Pons (tissue), 1 donor: ENCODE measurements at regions not wholly inside any gene's neighbourhood (a gene's known extent, or its start where the extent isn't known, plus 50 kb on each side); places are given as distances from the start of the nearest gene placed in this dataset.
"Not testable (repeated sequence)": the region's sequence is repeated elsewhere in the genome, so short reads cannot be mapped to it uniquely, and the experiment has no call there.

ENCODE experiments used
- DNase-seq: peaks from one replicate; pipeline ENCODE4 v3.0.0-alpha.2; 2016; ENCODE audit warnings: low spot score

GRCh38 chr3:94406595-94406994 is 343.7 kb downstream of the NSUN3 start:
- no peak for DNase-seq

- not testable (repeated sequence) for DNase-seq
Measured at GRCh38 chr3:94412936-94413335, 350.1 kb downstream of the NSUN3 start.

- DNase-seq: no peak
Measured at GRCh38 chr3:94413336-94414108, 350.7 kb downstream of the NSUN3 start.

GRCh38 chr3:94414418-94414817 is 351.6 kb downstream of the NSUN3 start:
- DNase-seq: no peak

- no peak for DNase-seq
Measured at GRCh38 chr3:94416768-94417167, 353.9 kb downstream of the NSUN3 start.

GRCh38 chr3:94417963-94418455 is 355.1 kb downstream of the NSUN3 start:
- no peak for DNase-seq

- no peak for DNase-seq
Measured at GRCh38 chr3:94420931-94421330, 358.1 kb downstream of the NSUN3 start.

- DNase-seq: no peak
Measured at GRCh38 chr3:94423578-94423977, 360.7 kb downstream of the NSUN3 start.

GRCh38 chr3:94429517-94429916 is 366.7 kb downstream of the NSUN3 start:
- no peak for DNase-seq

- no peak for DNase-seq
Measured at GRCh38 chr3:94431876-94432570, 369.2 kb downstream of the NSUN3 start.

- DNase-seq: no peak
Measured at GRCh38 chr3:94433811-94434210, 370.9 kb downstream of the NSUN3 start.

GRCh38 chr3:94440767-94441493 is 378.1 kb downstream of the NSUN3 start:
- DNase-seq: no peak

GRCh38 chr3:94441494-94441847 is 378.6 kb downstream of the NSUN3 start:
- DNase-seq: no peak

GRCh38 chr3:94453864-94454263 is 391.0 kb downstream of the NSUN3 start:
- no peak for DNase-seq

GRCh38 chr3:94459167-94459566 is 396.3 kb downstream of the NSUN3 start:
- DNase-seq: no peak

GRCh38 chr3:94460931-94461330 is 398.1 kb downstream of the NSUN3 start:
- peak; percentile 44 for DNase-seq

- no peak for DNase-seq
Measured at GRCh38 chr3:94462931-94463330, 400.1 kb downstream of the NSUN3 start.

- no peak for DNase-seq
Measured at GRCh38 chr3:94472511-94472910, 409.6 kb downstream of the NSUN3 start.

GRCh38 chr3:94481226-94481898 is 418.5 kb downstream of the NSUN3 start:
- DNase-seq: no peak

GRCh38 chr3:94482686-94483085 is 419.8 kb downstream of the NSUN3 start:
- no peak for DNase-seq

GRCh38 chr3:94483403-94483802 is 420.5 kb downstream of the NSUN3 start:
- DNase-seq: no peak

- DNase-seq: no peak
Measured at GRCh38 chr3:94494992-94495391, 432.1 kb downstream of the NSUN3 start.
